Posterior vena cava (tissue), 2 donors: ENCODE measurements at regions not wholly inside any gene's neighbourhood (a gene's known extent, or its start where the extent isn't known, plus 50 kb on each side); places are given as distances from the start of the nearest gene placed in this dataset.

Experiments
- DNase-seq: peaks from one replicate; pipeline ENCODE4 v3.0.0-alpha.2; 2020; ENCODE audit warnings: low spot score
- intact Hi-C, 2 donors: fragments of 100-400 bp; cut with DNase I; formaldehyde crosslinking; loops; one replicate each; pipeline versions ENCODE4 v1.14.1 to v1.14.2; 2022 to 2023
- microRNA-seq, 2 donors: library from miRNA; unstranded; fragments of <30 nt; microRNA quantifications; one replicate each; pipeline ENCODE4 v1.2.0, GENCODE V29; 2020 to 2021; ENCODE audit warnings: borderline microRNAs expressed in 2 of 2
- donor health status: DM: yes; HTN: yes; CAD: no.
- donor health status: DM: yes; HTN: yes; CAD: no.

- intact Hi-C loops = no loop called here
- no peak for DNase-seq
These were observed 71.6 kb upstream of the RUNX1 start for GRCh38 chr21:35120631-35121180.

DNA sequence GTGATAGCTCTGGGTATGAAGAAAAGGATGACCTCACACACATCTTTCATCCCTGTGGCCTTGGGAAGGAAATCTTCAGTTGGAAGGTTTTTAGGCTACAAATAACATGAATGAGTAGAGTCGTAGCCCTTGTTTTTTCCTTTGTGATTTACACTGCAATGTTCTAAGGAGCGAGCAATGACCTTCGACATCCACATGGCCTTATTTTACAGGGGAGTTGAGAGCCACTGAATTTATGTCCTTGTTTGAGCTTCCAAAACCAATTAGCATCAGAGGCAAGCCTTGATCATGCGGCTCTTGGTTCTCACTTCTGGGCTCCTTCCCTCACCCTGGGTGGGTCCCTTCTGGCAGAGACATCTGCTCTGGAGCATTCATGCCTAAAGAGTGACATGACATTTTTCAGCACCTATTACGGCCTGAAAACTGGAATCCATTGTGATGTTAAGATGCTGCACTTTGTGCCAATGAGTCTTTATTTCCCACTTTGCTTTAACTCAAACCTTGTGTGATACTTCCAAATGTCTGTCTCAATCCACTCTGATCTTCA, 70.5 kb upstream of the RUNX1 start:
- intact Hi-C loops = no loop called here

GRCh38 chr21:35116777-35117176, 67.7 kb upstream of the RUNX1 start:
- DNase-seq = no peak

More for the DNA sequence above, 70.5 kb upstream of the RUNX1 start:
- no peak for DNase-seq

DNA sequence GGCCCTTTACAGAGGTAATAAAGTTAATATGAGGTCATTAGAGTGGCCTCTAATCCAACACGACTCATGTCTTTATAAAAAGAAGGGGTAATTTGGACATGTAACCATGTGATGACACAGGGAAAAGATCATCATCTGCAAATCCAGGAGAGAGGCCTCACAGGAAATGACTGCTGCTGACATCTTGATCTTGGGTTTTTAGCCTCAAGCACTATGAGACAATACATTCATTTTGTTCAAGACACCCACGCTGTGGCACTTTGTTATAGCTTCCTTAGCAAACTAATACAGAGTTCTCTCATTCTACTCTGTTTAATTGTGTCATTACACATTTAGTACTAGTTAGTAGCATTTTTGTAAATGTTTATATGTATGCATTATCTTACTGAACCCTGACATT, 64.0 kb upstream of the RUNX1 start:
- no peak for DNase-seq
- intact Hi-C loops = no loop called here

More at GRCh38 chr21:35116777-35117176, 67.7 kb upstream of the RUNX1 start:
- intact Hi-C loops = no loop called here

DNA sequence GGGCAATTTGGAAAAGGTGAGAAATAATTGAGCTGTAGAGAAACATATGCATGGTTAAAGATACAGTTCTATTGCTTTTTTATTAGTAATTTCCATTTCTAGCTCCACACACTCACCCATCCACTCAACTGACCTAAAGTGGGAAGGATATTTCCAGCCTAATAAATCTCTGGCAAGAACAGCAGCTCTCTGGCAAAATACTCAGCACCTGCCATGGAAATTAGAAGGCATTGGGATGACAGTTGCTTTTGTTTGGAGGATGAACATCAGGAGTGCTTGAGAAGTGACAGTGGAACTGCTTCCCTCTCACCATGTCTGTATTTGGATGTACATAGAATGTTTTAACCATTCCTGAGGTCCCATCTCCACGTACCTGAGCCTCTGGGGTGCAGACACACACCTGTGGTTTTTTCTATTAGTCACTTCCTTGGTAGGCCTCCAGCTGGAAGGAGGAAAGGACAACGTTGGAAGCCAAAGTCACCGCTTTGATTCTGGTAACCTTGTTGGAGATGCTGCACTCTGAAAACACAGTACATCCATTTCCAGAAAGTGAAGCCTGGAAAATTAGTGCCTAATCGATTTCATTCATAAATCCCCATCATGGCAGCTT, 62.3 kb upstream of the RUNX1 start:
- intact Hi-C loops = no loop called here
- no peak for DNase-seq

DNA sequence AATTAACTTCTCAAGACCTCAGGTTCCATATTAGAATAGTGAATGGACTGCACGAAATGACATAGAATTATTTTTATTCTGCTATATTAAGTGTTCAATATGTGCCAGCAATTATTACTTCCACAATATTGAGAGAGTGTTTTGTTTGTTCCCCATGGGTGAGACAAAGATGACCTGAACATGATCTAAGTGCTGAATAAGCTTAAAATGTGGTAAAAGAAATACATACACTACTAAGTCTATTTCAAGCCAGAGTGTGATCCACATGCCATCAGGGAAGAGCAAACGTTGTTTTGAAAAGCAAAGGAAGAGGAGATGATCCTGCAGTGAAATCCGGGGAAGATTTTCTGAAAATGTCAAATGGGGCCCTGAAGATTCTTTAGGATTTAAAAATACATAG, 59.8 kb upstream of the RUNX1 start:
- no peak for DNase-seq
- intact Hi-C loops = no loop called here

GRCh38 chr21:35107520-35107919, 58.4 kb upstream of the RUNX1 start:
- no peak for DNase-seq
- intact Hi-C loops = no loop called here

GRCh38 chr21:35106246-35106835, 57.2 kb upstream of the RUNX1 start:
- intact Hi-C loops = no loop called here
- no peak for DNase-seq

DNA sequence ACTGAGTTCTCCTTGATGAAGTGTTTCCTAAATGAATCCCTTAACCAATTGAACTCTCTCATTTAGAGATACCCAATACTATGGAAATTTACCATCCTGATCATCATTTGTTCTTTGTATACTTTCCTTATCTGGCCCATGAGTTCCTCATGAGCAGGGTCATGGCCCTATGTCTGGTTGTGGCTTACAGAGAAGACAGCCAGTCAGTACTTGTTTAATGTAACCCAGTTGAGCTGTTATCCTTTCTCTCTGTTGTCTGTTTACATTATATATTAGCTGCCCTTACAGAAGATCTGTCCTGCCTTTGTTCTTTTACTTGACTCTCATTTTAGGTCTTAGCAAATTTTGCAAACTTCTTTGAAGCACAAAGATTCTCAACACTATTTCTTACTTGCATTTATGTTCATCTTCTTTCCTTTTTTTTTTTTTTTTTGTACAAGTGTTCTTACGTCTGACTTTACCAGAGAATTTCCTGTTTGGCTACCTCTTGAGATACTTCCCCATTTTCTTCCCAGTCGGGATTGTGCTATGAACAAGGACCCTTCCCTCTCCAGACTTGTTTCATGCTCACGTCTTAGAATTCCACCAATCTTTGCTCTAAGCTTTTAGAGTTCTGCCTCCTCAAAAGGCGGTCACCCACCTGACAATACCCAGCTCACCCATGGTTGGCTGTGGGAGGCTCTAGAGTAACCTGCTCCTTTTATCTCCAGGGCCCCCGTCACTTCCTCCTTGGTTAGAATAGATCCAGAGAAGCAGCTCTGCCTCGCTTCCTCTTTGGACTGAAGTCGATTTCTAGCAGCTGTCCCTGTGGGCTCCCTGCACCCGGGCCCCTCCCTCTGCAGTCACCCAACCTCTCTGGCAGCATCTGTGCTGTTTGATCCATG, 53.6 kb upstream of the RUNX1 start:
- no peak for DNase-seq
- intact Hi-C loops = no loop called here

DNA sequence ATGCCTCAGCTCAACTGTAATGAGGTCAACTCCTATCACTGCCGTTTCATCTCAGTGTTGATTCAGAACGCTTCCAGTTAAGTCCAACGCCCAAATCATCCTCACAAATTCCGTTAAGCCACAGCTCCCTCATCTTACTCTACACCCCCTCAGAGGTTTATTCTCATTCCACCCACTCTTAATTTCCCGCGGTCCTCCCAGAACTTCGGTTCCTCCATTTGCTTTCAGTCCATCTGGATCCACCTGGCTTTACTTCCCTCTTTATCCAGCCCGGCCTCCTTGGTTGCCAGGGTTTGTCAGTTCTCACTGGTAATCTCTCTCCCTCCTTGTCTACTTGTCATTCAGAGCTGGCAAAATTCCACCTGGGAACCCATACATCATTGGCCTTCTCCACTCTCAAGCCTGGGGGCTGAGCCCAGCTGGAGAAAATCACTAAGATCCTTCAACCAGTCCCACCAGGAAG, 51.3 kb upstream of the RUNX1 start:
- intact Hi-C loops = no loop called here
- no peak for DNase-seq

- intact Hi-C loops = no loop called here
- DNase-seq = no peak
These were observed 50.2 kb upstream of the RUNX1 start for GRCh38 chr21:35099310-35099709.

Small RNAs in the stretch of these regions (microRNA-seq; reads per million reads assigned to microRNA genes)
- 0 reads per million in 2 donors for gene MIR802
